ENCODE measurements at regions not wholly inside any gene's neighbourhood (a gene's known extent, or its start where the extent isn't known, plus 50 kb on each side); places are given as distances from the start of the nearest gene placed in this dataset.
"Not testable (repeated sequence)": the region's sequence is repeated elsewhere in the genome, so short reads cannot be mapped to it uniquely, and the experiment has no call there.

- DNase-seq (ENCODE audit: low read depth in 4 of 4, low spot score in 1 of 4): no peak
Measured at GRCh38 chr2:175690113-175690837, 311.8 kb downstream of the LNPK start.

- no peak for DNase-seq (ENCODE audit: low read depth in 4 of 4, low spot score in 1 of 4)
Measured at GRCh38 chr2:175688243-175688642, 313.8 kb downstream of the LNPK start.

DNA sequence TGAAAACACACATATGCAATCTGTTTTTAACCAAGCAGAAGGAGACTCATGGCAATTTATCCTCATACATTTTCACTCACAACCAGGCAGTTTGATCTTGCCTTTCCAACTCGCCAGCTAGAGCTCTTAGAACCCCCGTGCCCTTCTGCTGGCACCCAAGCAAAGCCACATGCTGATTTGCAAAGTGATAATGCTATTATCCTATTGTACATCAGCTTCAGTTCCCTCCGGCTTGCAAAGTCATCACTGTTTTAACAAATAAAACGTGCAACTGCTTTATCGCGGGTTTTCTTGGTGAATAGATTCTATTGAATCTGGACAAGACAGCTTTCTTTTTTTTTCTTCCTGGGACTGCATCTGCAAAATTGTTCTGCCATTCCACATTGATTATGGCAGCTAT is 314.6 kb downstream of the LNPK start:
- no peak for DNase-seq (ENCODE audit: low read depth in 4 of 4, low spot score in 1 of 4)

- DNase-seq (ENCODE audit: low read depth in 4 of 4, low spot score in 1 of 4): no peak
Measured at GRCh38 chr2:175686002-175686401, 316.1 kb downstream of the LNPK start.

GRCh38 chr2:175684466-175684865 is 317.6 kb downstream of the LNPK start:
- DNase-seq (ENCODE audit: low read depth in 4 of 4, low spot score in 1 of 4): no peak

GRCh38 chr2:175679728-175680127 is 322.3 kb downstream of the LNPK start:
- DNase-seq (ENCODE audit: low read depth in 4 of 4, low spot score in 1 of 4): no peak

DNA sequence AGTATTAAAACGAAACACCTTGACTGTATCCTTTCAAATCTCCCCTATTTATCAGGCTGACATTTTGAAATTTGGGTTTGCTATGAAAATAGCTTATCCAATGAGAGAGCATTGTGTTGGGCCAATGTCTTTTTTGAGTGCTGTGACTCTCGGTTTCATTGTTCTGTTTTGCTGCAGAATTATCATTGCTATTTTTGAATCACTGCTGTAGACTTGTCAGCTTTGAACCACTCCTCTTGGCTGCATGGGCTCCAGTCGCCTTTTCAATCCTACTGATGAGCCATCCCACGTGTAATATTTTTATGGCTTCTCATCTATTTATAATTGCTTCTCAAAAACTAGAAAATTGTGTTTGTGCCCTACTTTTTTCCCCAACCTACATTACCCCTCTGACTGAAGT is 322.8 kb downstream of the LNPK start:
- DNase-seq (ENCODE audit: low read depth in 4 of 4, low spot score in 1 of 4): no peak

- no peak for DNase-seq (ENCODE audit: low read depth in 4 of 4, low spot score in 1 of 4)
Measured at GRCh38 chr2:175677880-175678279, 324.2 kb downstream of the LNPK start.

DNA sequence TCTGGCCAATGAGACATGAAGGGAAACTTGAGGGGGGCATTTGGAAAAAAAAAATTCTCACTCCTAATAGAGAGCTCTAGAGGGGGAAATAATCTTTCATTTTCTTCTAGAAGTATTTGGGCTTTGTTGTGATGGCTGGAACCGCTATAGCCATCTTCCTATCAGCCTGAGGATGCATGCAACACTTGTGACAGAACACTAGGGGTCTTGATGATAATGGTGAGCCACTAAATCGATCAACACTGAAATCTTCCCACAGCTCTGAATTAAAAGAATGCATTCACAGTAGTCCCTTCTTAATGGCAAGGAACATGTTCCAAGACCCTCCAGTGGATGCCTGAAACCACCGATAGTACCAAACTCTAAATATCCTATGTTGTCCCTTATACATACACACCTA is 325.3 kb downstream of the LNPK start:
- DNase-seq (ENCODE audit: low read depth in 4 of 4, low spot score in 1 of 4): no peak

GRCh38 chr2:175668804-175669203 is 333.3 kb downstream of the LNPK start:
- not testable (repeated sequence) for DNase-seq (ENCODE audit: low read depth in 4 of 4, low spot score in 1 of 4)

DNA sequence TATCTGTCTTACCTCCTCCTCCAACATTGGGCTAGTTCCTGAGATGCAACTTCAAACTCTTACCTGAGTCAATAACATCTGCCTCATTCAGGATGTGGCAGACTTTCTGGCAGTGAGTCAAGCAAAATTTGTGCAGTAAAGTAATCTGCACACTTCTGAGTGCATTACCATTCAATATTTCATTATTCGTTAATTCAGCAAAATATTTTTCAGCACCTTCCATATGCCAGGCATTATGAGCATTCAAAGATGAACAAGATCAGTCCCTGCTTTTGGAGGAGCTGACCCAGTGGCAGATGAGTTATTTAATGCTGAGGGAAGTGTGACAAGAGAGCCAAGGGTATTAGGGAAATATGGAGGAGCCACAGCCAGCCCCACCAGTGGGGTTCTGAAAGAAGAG is 339.7 kb downstream of the LNPK start:
- DNase-seq (ENCODE audit: low read depth in 4 of 4, low spot score in 1 of 4): no peak

DNA sequence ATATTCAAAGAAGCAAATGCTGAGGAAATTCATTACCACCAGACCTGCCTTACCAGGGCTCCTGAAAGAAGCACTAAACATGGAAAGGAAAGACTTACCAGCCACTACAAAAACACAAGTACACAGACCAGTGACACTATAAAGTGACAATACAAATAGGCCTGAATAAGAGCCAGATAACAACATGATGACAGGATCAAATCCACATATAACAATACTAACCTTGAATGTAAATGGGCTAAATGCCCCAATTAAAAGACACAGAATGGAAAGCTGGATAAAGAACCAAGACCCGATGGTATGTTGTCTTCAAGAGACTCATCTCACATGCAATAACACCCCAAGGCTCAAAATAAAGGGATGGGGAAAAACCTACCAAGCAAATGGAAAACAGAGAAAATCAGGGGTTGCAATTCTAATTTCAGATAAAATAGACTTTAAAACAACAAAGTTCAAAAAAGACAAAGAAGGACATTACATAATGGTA is 353.4 kb downstream of the LNPK start:
- no peak for DNase-seq (ENCODE audit: low read depth in 4 of 4, low spot score in 1 of 4)

DNA sequence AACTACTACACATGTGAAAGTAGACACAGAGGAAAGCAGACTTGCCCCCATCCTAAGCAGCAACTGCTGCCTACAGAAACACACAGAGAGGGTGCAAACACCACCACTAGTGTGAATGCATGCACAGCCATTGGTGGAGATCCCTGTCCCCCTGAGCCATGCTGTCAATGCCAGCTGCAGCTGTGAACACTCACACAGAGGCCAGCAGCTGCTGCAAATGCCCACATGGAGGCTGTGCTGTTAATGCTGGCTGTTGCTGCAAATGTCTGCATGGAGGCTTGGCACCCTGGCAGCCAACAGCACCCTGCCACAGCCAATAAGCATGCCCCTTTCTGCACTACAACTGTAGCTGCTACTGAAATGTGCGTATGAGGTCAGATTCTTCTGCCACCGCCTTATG is 355.0 kb downstream of the LNPK start:
- no peak for DNase-seq (ENCODE audit: low read depth in 4 of 4, low spot score in 1 of 4)

GRCh38 chr2:175640655-175641054 is 361.4 kb downstream of the LNPK start:
- DNase-seq (ENCODE audit: low read depth in 4 of 4, low spot score in 1 of 4): no peak

DNA sequence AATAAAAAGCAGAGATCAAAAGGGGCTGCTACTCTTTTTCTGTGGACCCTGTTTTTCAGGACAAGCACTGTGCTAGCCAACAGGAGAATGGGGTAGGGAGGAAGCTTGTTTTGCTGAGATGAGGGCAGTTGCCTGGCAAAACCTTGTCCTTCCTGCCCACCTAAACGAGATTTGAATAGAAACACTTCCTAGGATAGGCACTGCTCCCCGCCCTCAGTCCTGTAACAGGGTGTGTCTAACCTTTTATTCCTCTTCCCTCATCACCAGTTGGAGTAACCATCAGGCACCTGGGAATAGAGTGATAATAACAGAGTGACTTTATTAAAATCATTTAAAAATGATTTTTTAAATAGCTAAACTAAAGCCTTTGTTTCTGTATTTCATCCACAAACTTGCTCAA is 368.8 kb downstream of the LNPK start:
- DNase-seq (ENCODE audit: low read depth in 4 of 4, low spot score in 1 of 4): no peak

DNA sequence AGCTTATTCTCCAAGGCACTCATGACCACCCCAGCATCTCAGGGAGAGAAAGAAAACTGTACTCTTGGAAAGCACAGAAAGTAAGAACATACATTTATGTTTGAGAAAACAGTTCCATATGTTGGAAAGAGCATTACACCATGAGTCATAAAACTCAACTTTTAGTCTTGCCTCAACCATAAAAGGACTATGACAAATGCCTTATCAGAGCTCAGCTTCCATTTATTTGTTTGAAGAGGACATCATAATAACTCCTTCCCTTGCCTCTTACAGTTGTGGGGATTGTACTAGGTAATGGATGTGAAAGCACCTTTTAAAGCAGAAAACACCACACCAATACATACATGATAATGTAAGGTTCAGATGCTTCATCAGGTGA is 370.8 kb downstream of the LNPK start:
- DNase-seq (ENCODE audit: low read depth in 4 of 4, low spot score in 1 of 4): no peak

- DNase-seq (ENCODE audit: low read depth in 4 of 4, low spot score in 1 of 4): no peak
Measured at GRCh38 chr2:175630280-175631244, 371.5 kb downstream of the LNPK start.

- no peak for DNase-seq (ENCODE audit: low read depth in 4 of 4, low spot score in 1 of 4)
Measured at GRCh38 chr2:175628243-175628642, 373.8 kb downstream of the LNPK start.

DNA sequence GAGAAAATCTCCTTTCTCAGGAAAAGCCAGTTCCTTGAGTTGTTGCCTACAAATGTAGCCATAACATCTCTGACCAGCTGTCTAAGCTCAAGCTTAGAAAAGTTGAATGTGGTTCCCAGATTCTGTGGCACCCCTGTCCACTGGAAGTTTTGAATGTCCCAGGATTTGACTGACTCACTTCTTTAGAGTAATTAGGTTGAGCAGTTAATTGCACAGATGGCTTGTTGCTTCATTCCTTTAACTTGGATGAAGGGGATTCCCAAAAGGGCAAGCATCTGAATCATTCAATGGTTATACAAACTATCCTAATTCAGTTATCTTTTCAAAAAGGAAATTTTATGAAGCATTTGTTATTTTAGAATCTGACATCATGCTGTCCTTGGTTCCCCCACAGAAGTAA is 374.7 kb downstream of the LNPK start:
- no peak for DNase-seq (ENCODE audit: low read depth in 4 of 4, low spot score in 1 of 4)

DNA sequence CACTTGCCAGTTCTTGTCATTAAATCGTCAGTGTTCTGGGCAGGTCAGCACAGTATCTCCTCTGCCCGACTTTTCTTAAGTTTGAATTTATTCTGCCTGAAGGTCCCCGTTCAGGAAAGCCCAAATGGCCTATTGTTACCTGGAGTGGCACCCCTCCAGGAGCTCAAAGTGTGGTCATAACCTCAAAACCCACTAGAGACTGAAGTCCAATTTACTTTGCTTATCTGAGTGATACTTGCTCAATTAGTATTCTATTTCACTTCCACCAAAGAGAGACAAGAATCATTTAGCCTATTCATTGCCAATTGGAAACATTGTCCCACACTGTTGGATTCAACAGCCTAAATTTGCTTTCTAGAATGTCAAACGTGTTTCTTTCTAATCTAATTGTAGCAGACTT is 375.3 kb downstream of the LNPK start:
- no peak for DNase-seq (ENCODE audit: low read depth in 4 of 4, low spot score in 1 of 4)

GRCh38 chr2:175624785-175625184 is 377.3 kb downstream of the LNPK start:
- DNase-seq (ENCODE audit: low read depth in 4 of 4, low spot score in 1 of 4): no peak

DNA sequence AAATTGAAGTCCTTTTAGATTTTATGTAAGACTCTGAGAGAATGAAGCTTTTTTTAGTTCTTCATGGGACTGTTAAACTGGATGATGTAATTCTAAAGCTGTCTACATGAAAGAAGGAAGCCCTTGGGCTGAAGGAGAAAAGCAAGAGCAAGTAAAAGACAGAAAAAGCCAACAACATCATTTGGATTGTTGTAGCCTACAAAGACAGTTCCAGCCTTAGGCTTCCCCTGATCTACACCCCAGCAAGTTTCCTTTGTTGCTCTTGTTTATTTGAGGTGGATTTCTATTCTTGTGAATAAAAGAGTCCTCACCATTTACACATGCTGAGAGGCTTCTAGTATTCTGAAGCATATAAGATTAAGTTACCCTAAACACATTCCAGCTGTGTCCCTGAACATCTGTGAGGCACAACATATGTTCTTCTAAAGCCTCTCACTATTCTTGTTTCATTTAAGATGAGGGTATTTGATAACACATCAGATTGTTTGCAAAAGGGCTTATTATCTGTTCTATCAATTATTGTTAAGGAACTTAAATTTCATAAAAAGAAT is 377.8 kb downstream of the LNPK start:
- no peak for DNase-seq (ENCODE audit: low read depth in 4 of 4, low spot score in 1 of 4)

All from stimulated activated CD4-positive, alpha-beta T cell treated with anti-CD3 and anti-CD28 coated beads, Interleukin-1b, Interleukin-23, amount 100 ng/mL, for 24 hours (primary cell).